ENCODE measurements at regions not wholly inside any gene's neighbourhood (a gene's known extent, or its start where the extent isn't known, plus 50 kb on each side); places are given as distances from the start of the nearest gene placed in this dataset.

GRCh38 chr1:87880098-87880760 lies 551.5 kb downstream of the LMO4 start:
- no peak for TF ChIP-seq CTCF (IDR thresholded peaks at IDR 0.05)
- TF ChIP-seq POLR2A (IDR thresholded peaks at IDR 0.05) = no peak

Measured in body of pancreas (tissue), 4 donors.